SIG-M5 treated with dmso at 0.1 percent for 504 hours (cell line): ENCODE measurements at regions not wholly inside any gene's neighbourhood (a gene's known extent, or its start where the extent isn't known, plus 50 kb on each side); places are given as distances from the start of the nearest gene placed in this dataset.

Source experiments
- DNase-seq: peaks from one replicate; lab custom pipeline; 2025; ENCODE audit not compliant: unreplicated experiment; lab: John Stamatoyannopoulos, UW

GRCh38 chr16:86421995-86422394 lies 88.3 kb upstream of the FOXF1 start:
- DNase-seq: no peak

- no peak for DNase-seq
These were observed 85.9 kb upstream of the FOXF1 start for GRCh38 chr16:86424398-86424797.

- DNase-seq: no peak
These were observed 85.3 kb upstream of the FOXF1 start for GRCh38 chr16:86424985-86425384.

GRCh38 chr16:86426063-86426642 lies 84.2 kb upstream of the FOXF1 start:
- no peak for DNase-seq

- no peak for DNase-seq
These were observed 82.9 kb upstream of the FOXF1 start for GRCh38 chr16:86427433-86427851.

- DNase-seq: no peak
These were observed 81.4 kb upstream of the FOXF1 start for GRCh38 chr16:86428729-86429517.

- DNase-seq: no peak
These were observed 80.7 kb upstream of the FOXF1 start for GRCh38 chr16:86429663-86430062.

GRCh38 chr16:86430814-86431213 lies 79.5 kb upstream of the FOXF1 start:
- DNase-seq: no peak

GRCh38 chr16:86431540-86431939 lies 78.8 kb upstream of the FOXF1 start:
- no peak for DNase-seq

GRCh38 chr16:86432048-86432447 lies 78.3 kb upstream of the FOXF1 start:
- no peak for DNase-seq

GRCh38 chr16:86432691-86433090 lies 77.6 kb upstream of the FOXF1 start:
- DNase-seq: no peak

GRCh38 chr16:86436466-86437185 lies 73.7 kb upstream of the FOXF1 start:
- DNase-seq: no peak

GRCh38 chr16:86437348-86437747 lies 73.0 kb upstream of the FOXF1 start:
- no peak for DNase-seq

GRCh38 chr16:86442703-86443102 lies 67.6 kb upstream of the FOXF1 start:
- DNase-seq: no peak

- no peak for DNase-seq
These were observed 66.7 kb upstream of the FOXF1 start for GRCh38 chr16:86443508-86444147.

GRCh38 chr16:86444261-86444660 lies 66.1 kb upstream of the FOXF1 start:
- no peak for DNase-seq

- no peak for DNase-seq
These were observed 65.7 kb upstream of the FOXF1 start for GRCh38 chr16:86444661-86445060.

GRCh38 chr16:86446279-86446678 lies 64.0 kb upstream of the FOXF1 start:
- no peak for DNase-seq

GRCh38 chr16:86447228-86447627 lies 63.1 kb upstream of the FOXF1 start:
- no peak for DNase-seq

GRCh38 chr16:86448306-86448890 lies 61.9 kb upstream of the FOXF1 start:
- peak; percentile 41 for DNase-seq

GRCh38 chr16:86449446-86450095 lies 60.8 kb upstream of the FOXF1 start:
- DNase-seq: no peak
